Chondrocyte (in vitro differentiated cells): ENCODE measurements at regions not wholly inside any gene's neighbourhood (a gene's known extent, or its start where the extent isn't known, plus 50 kb on each side); places are given as distances from the start of the nearest gene placed in this dataset.

Experiments used
- DNase-seq: peaks from one replicate; pipeline ENCODE4 v3.0.0; 2021; ENCODE audit warnings: mixed read lengths, low spot score
- H3K27ac Mint-ChIP-seq: one replicate; pipeline ENCODE4 v1.8.0; 2021; ENCODE audit warnings: mild to moderate bottlenecking, moderate library complexity, mixed read lengths; ENCODE audit not compliant: unreplicated experiment
- H3K27me3 Mint-ChIP-seq: 2 replicates; pipeline ENCODE4 v1.8.0; 2021; ENCODE audit warnings: low read depth, mixed read lengths
- H3K36me3 Mint-ChIP-seq: 2 replicates; pipeline ENCODE4 v1.8.0; 2021; ENCODE audit warnings: low read depth, mixed read lengths
- H3K4me1 Mint-ChIP-seq: 2 replicates; pipeline ENCODE4 v1.8.0; 2021; ENCODE audit warnings: low read depth, mild to moderate bottlenecking, mixed read lengths
- H3K4me3 Mint-ChIP-seq: one replicate; pipeline ENCODE4 v1.8.0; 2021; ENCODE audit warnings: mild to moderate bottlenecking, moderate library complexity, mixed read lengths; ENCODE audit not compliant: unreplicated experiment
- H3K9me3 Mint-ChIP-seq: 2 replicates; pipeline ENCODE4 v1.8.0; 2021; ENCODE audit warnings: low read depth, mixed read lengths
- CTCF ChIP-seq: fragments of 200-600 bp; sonication (generic); IDR thresholded peaks from 2 replicates; pipeline ENCODE4 v1.5.0; 2021; ENCODE audit warnings: antibody characterized with exemption, mild to moderate bottlenecking, moderate library complexity

- peaks cover 3% of the 10 kb centered on the region for H3K9me3 Mint-ChIP-seq
- no peaks in the 10 kb centered on the region for H3K36me3 Mint-ChIP-seq
- no peak overlapping the region for H3K4me3 Mint-ChIP-seq
- H3K4me1 Mint-ChIP-seq: peaks cover 7% of the 10 kb centered on the region
- no peak for TF ChIP-seq CTCF
- H3K27ac Mint-ChIP-seq: no peak overlapping the region
- no peak for DNase-seq
- no peaks in the 10 kb centered on the region for H3K27me3 Mint-ChIP-seq
Measured at GRCh38 chr9:79054500-79054899, 517.3 kb upstream of the TLE4 start.

GRCh38 chr9:79056041-79056440 is 515.7 kb upstream of the TLE4 start:
- no peak for DNase-seq
- peaks cover 3% of the 10 kb centered on the region for H3K9me3 Mint-ChIP-seq
- H3K36me3 Mint-ChIP-seq: no peaks in the 10 kb centered on the region
- H3K4me1 Mint-ChIP-seq: peaks cover 7% of the 10 kb centered on the region
- H3K27ac Mint-ChIP-seq: no peak overlapping the region
- no peak overlapping the region for H3K4me3 Mint-ChIP-seq
- H3K27me3 Mint-ChIP-seq: no peaks in the 10 kb centered on the region
- no peak for TF ChIP-seq CTCF

- H3K4me3 Mint-ChIP-seq: no peak overlapping the region
- TF ChIP-seq CTCF: no peak
- no peaks in the 10 kb centered on the region for H3K36me3 Mint-ChIP-seq
- no peaks in the 10 kb centered on the region for H3K27me3 Mint-ChIP-seq
- peaks cover 7% of the 10 kb centered on the region for H3K4me1 Mint-ChIP-seq
- H3K9me3 Mint-ChIP-seq: peaks cover 3% of the 10 kb centered on the region
- H3K27ac Mint-ChIP-seq: no peak overlapping the region
- no peak for DNase-seq
Measured at GRCh38 chr9:79057576-79057975, 514.2 kb upstream of the TLE4 start.

- DNase-seq: no peak
- Mint-ChIP-seq H3K4me1 (no peaks in the 10 kb centered on the region), H3K27me3 (no peaks in the 10 kb centered on the region), H3K9me3 (peaks cover 3% of the 10 kb centered on the region), H3K4me3 (no peak overlapping the region), H3K27ac (no peak overlapping the region), H3K36me3 (no peaks in the 10 kb centered on the region)
- TF ChIP-seq CTCF: no peak
Measured at GRCh38 chr9:79060766-79061165, 511.0 kb upstream of the TLE4 start.

- Mint-ChIP-seq H3K36me3 (no peaks in the 10 kb centered on the region), H3K9me3 (peaks cover 3% of the 10 kb centered on the region), H3K4me1 (no peaks in the 10 kb centered on the region), H3K27me3 (no peaks in the 10 kb centered on the region), H3K4me3 (no peak overlapping the region), H3K27ac (no peak overlapping the region)
- DNase-seq: no peak
- no peak for TF ChIP-seq CTCF
Measured at GRCh38 chr9:79061752-79062616, 509.8 kb upstream of the TLE4 start.
